Sigmoid colon (tissue), 6 donors: ENCODE measurements at regions not wholly inside any gene's neighbourhood (a gene's known extent, or its start where the extent isn't known, plus 50 kb on each side); places are given as distances from the start of the nearest gene placed in this dataset.

Experiments used
- DNase-seq: peaks from one replicate; pipeline ENCODE4 v3.0.0-alpha.2; 2019
- H3K27ac ChIP-seq, 4 donors: fragments of 200-600 bp; sonication (generic); one replicate each; pipeline ENCODE4 v1.5.1; 2016 to 2019; ENCODE audit warnings: mild to moderate bottlenecking in 1 of 4
- H3K27me3 ChIP-seq, 3 donors: fragments of 200-600 bp; sonication (generic); one replicate each; pipeline ENCODE4 v1.5.1; 2019; ENCODE audit warnings: mild to moderate bottlenecking in 1 of 3
- H3K36me3 ChIP-seq, 4 donors: fragments of 200-600 bp; sonication (generic); one replicate each; pipeline ENCODE4 v1.5.1; 2016 to 2019
- H3K4me1 ChIP-seq, 4 donors: fragments of 200-600 bp; sonication (generic); one replicate each; pipeline ENCODE4 v1.5.1; 2017 to 2019
- H3K4me3 ChIP-seq, 4 donors: fragments of 200-600 bp; sonication (generic); one replicate each; pipeline ENCODE4 v1.5.1; 2017 to 2019; ENCODE audit warnings: mild to moderate bottlenecking in 2 of 4, moderate library complexity in 1 of 4
- H3K9me3 ChIP-seq, 4 donors: fragments of 200-600 bp in 3 of 4; sonication (generic) in 3 of 4; one replicate each; pipeline versions ENCODE4 v1.5.1 to v1.6.1; 2013 to 2019
- CTCF ChIP-seq, 4 experiments: fragments of 450-650 bp in 3 of 4; fragments of 200-600 bp in 1 of 4; IDR thresholded peaks; one replicate each; pipeline ENCODE4 v1.5.1; 2016 to 2019; ENCODE audit warnings: antibody characterized with exemption in 4 of 4, mild to moderate bottlenecking in 3 of 4, moderate library complexity in 2 of 4
- EP300 ChIP-seq, 4 donors: sonication (generic); formaldehyde crosslinking; IDR thresholded peaks; one replicate each; pipeline ENCODE4 v1.6.1; 2017; ENCODE audit warnings: antibody characterized with exemption in 4 of 4
- POLR2A ChIP-seq, 2 donors: fragments of 450-650 bp; IDR thresholded peaks; one replicate each; pipeline ENCODE4 v1.6.1; 2016; ENCODE audit warnings: antibody characterized with exemption in 2 of 2, mild to moderate bottlenecking in 2 of 2, moderate library complexity in 2 of 2
- POLR2AphosphoS5 ChIP-seq, 4 donors: sonication (generic); formaldehyde crosslinking; IDR thresholded peaks; one replicate each; pipeline ENCODE4 v1.6.1; 2017; ENCODE audit warnings: antibody characterized with exemption in 4 of 4
- whole genome bisulfite sequencing, 2 donors: extraction: QIAGEN DNeasy Blood & Tissue Kit; methylation state at CpG; one replicate each; pipeline ENCODE4 v1.1.7; 2013; 5-methylcytosine and 5-hydroxymethylcytosine counted together
- intact Hi-C: fragments of 100-400 bp; cut with DNase I; formaldehyde crosslinking; loops from one replicate; pipeline ENCODE4 v1.15.1; 2023
- donor health status: healthy with polysubstance abuse.
- donor health status: healthy.

- TF ChIP-seq EP300 (IDR thresholded peaks at IDR 0.05) (no peak), POLR2A (IDR thresholded peaks at IDR 0.05) (no peak), POLR2AphosphoS5 (IDR thresholded peaks at IDR 0.05) (no peak), CTCF (IDR thresholded peaks at IDR 0.05) (no peak)
- intact Hi-C loops, result no loop called here
- no peak overlapping the region for H3K27ac ChIP-seq
These were observed 205.2 kb upstream of the CEP162 start for GRCh38 chr6:84432619-84433018.

GRCh38 chr6:84428300-84428907, 201.0 kb upstream of the CEP162 start:
- DNase-seq, result no peak
- Histone ChIP-seq H3K4me3 (no peak overlapping the region), H3K36me3 (no peaks in the 10 kb centered on the region), H3K27ac (no peak overlapping the region), H3K4me1 (no peaks in the 10 kb centered on the region), H3K9me3 (no peaks in the 10 kb centered on the region), H3K27me3 (peaks cover 0 to 14% (median 0%) of the 10 kb centered on the region in 3 donors)
- intact Hi-C loops, result loop anchor here (5.0 kb wide), 1 partner anchor 894 kb away; no protein-coding TSS in a partner anchor
- 7 to 9% methylated on average over 6 of the region's 6 CpGs for WGBS, 2 donors
- TF ChIP-seq EP300 (IDR thresholded peaks at IDR 0.05), result no peak
- TF ChIP-seq CTCF (IDR thresholded peaks at IDR 0.05), result peak in 1 of 4 experiments; percentile 24

More at GRCh38 chr6:84432619-84433018, 205.2 kb upstream of the CEP162 start:
- Histone ChIP-seq H3K4me1 (no peaks in the 10 kb centered on the region), H3K36me3 (no peaks in the 10 kb centered on the region), H3K27me3 (peaks cover 0 to 6% (median 0%) of the 10 kb centered on the region in 3 donors), H3K4me3 (no peak overlapping the region), H3K9me3 (no peaks in the 10 kb centered on the region)
- DNase-seq, result no peak

- H3K4me3 ChIP-seq, result no peak overlapping the region
- no peaks in the 10 kb centered on the region for H3K9me3 ChIP-seq
- H3K27ac ChIP-seq, result no peak overlapping the region
- WGBS, 2 donors, result 57 to 70% methylated on average over 5 of the region's 5 CpGs
- no peaks in the 10 kb centered on the region for H3K4me1 ChIP-seq
- intact Hi-C loops, result loop anchor here (5.0 kb wide), 1 partner anchor 896 kb away; no protein-coding TSS in a partner anchor
- DNase-seq, result no peak
- H3K36me3 ChIP-seq, result no peaks in the 10 kb centered on the region
- no peak for TF ChIP-seq EP300 (IDR thresholded peaks at IDR 0.05)
- TF ChIP-seq CTCF (IDR thresholded peaks at IDR 0.05), result no peak
- no peak for TF ChIP-seq POLR2A (IDR thresholded peaks at IDR 0.05)
- TF ChIP-seq POLR2AphosphoS5 (IDR thresholded peaks at IDR 0.05), result no peak
- H3K27me3 ChIP-seq, result peaks cover 0 to 24% (median 0%) of the 10 kb centered on the region in 3 donors
These were observed 198.7 kb upstream of the CEP162 start for GRCh38 chr6:84425971-84426705.

- Histone ChIP-seq H3K36me3 (no peaks in the 10 kb centered on the region), H3K4me3 (no peak overlapping the region), H3K27me3 (peaks cover 0 to 24% (median 0%) of the 10 kb centered on the region in 3 donors), H3K4me1 (no peaks in the 10 kb centered on the region), H3K9me3 (no peaks in the 10 kb centered on the region), H3K27ac (no peak overlapping the region)
- intact Hi-C loops, result loop anchor here (5.0 kb wide), 1 partner anchor 897 kb away; no protein-coding TSS in a partner anchor
- 26 to 28% methylated on average over 4 of the region's 4 CpGs for WGBS, 2 donors
- TF ChIP-seq POLR2A (IDR thresholded peaks at IDR 0.05) (no peak), POLR2AphosphoS5 (IDR thresholded peaks at IDR 0.05) (no peak), EP300 (IDR thresholded peaks at IDR 0.05) (no peak), CTCF (IDR thresholded peaks at IDR 0.05) (no peak)
- no peak for DNase-seq
These were observed 197.5 kb upstream of the CEP162 start for GRCh38 chr6:84424956-84425355.
